Bronchial epithelial cell (primary cell): ENCODE measurements at regions not wholly inside any gene's neighbourhood (a gene's known extent, or its start where the extent isn't known, plus 50 kb on each side); places are given as distances from the start of the nearest gene placed in this dataset.
A peak's percentile ranks its signal among the peaks of the same experiment; 100 is the strongest.

Experiments
- DNase-seq: peaks from one replicate; pipeline ENCODE4 v3.0.0-alpha.2; 2010; ENCODE audit warnings: low read depth
- FAIRE-seq: peaks from 2 replicates; lab custom pipeline; 2011; peaks lifted over from hg19 to GRCh38; lab: Jason Lieb, UNC
- H3K27me3 ChIP-seq: 2 replicates; pipeline ENCODE4 v1.5.1; 2011; ENCODE audit warnings: low read length; ENCODE audit not compliant: control insufficient read depth, insufficient read depth
- H3K36me3 ChIP-seq: 2 replicates; pipeline ENCODE4 v1.5.1; 2011; ENCODE audit warnings: low read length; ENCODE audit not compliant: control insufficient read depth, insufficient read depth
- H3K4me3 ChIP-seq: 2 replicates; pipeline ENCODE4 v1.5.1; 2011; ENCODE audit warnings: mild to moderate bottlenecking, low read depth, low read length, control low read depth
- CTCF ChIP-seq: IDR thresholded peaks from 2 replicates; pipeline ENCODE4 v1.5.1; 2011; ENCODE audit warnings: mild to moderate bottlenecking, moderate library complexity, low read length, control low read depth, inconsistent platforms; ENCODE audit not compliant: insufficient read depth, severe bottlenecking

GRCh38 chr1:88035578-88035977 is 648.5 kb upstream of the PKN2 start:
- no peak overlapping the region for H3K4me3 ChIP-seq
- DNase-seq = peak; percentile 22
- TF ChIP-seq CTCF = no peak
- H3K27me3 ChIP-seq = no peaks in the 10 kb centered on the region
- H3K36me3 ChIP-seq = no peaks in the 10 kb centered on the region
- FAIRE-seq = no peak

- DNase-seq (no peak), FAIRE-seq (no peak)
- no peaks in the 10 kb centered on the region for H3K36me3 ChIP-seq
- no peaks in the 10 kb centered on the region for H3K27me3 ChIP-seq
- H3K4me3 ChIP-seq = no peak overlapping the region
- TF ChIP-seq CTCF = no peak
Observed at GRCh38 chr1:88036345-88037014, 647.6 kb upstream of the PKN2 start.

- DNase-seq = no peak
- H3K36me3 ChIP-seq = no peaks in the 10 kb centered on the region
- H3K4me3 ChIP-seq = no peak overlapping the region
- TF ChIP-seq CTCF = no peak
- no peak for FAIRE-seq
- no peaks in the 10 kb centered on the region for H3K27me3 ChIP-seq
Observed at GRCh38 chr1:88039240-88039639, 644.8 kb upstream of the PKN2 start.

GRCh38 chr1:88043834-88044233 is 640.2 kb upstream of the PKN2 start:
- DNase-seq = peak; percentile 17
- Histone ChIP-seq H3K36me3 (no peaks in the 10 kb centered on the region), H3K27me3 (no peaks in the 10 kb centered on the region), H3K4me3 (no peak overlapping the region)
- TF ChIP-seq CTCF = no peak
- no peak for FAIRE-seq

- FAIRE-seq = peak; percentile 47
- DNase-seq = no peak
- H3K36me3 ChIP-seq = no peaks in the 10 kb centered on the region
- no peak for TF ChIP-seq CTCF
- no peaks in the 10 kb centered on the region for H3K27me3 ChIP-seq
- H3K4me3 ChIP-seq = no peak overlapping the region
Observed at GRCh38 chr1:88052167-88052566, 631.9 kb upstream of the PKN2 start.

GRCh38 chr1:88053065-88053464 is 631.0 kb upstream of the PKN2 start:
- TF ChIP-seq CTCF = no peak

More at GRCh38 chr1:88053065-88053464, 631.0 kb upstream of the PKN2 start:
- H3K27me3 ChIP-seq = no peaks in the 10 kb centered on the region
- FAIRE-seq (no peak), DNase-seq (no peak)
- no peak overlapping the region for H3K4me3 ChIP-seq
- H3K36me3 ChIP-seq = no peaks in the 10 kb centered on the region
